ENCODE measurements at regions not wholly inside any gene's neighbourhood (a gene's known extent, or its start where the extent isn't known, plus 50 kb on each side); places are given as distances from the start of the nearest gene placed in this dataset.

DNA sequence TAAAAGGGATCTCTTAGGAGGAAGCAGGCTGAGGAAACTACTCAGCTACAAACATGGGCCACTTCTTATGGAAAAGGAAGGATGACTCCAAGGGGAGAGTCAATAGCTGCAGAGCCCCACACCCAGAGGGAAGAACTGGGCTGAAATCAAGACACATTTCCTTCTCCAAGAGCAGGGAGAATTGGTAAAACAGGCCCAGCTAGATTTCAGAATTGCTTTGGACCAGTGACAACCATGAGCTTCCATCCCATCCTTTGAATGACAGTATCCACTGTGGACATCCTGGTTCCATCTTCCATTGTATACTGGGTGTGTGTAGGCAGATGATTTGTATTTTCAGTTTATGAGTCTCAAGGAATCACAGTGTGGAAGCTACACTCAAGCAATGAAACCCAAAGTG lies 267.5 kb downstream of the IRF8 start:
- no peak overlapping the region for H3K9ac ChIP-seq (ENCODE audit: extremely low read depth, low read length, poor library complexity, severe bottlenecking)
- H3K36me3 ChIP-seq (ENCODE audit: control insufficient read depth, insufficient read depth, low read length), result no peaks in the 10 kb centered on the region
- TF ChIP-seq CTCF (conservative IDR thresholded peaks at IDR 0.05), result no peak
- no peak for DNase-seq
- no peak overlapping the region for H3K4me3 ChIP-seq (ENCODE audit: low read length)
- H3K27me3 ChIP-seq (ENCODE audit: control insufficient read depth, insufficient read depth, low read length, poor library complexity, severe bottlenecking), result peaks cover 23% of the 10 kb centered on the region
- peaks cover 12% of the 10 kb centered on the region for H3K9me3 ChIP-seq (ENCODE audit: control insufficient read depth, low read length)
- Mint-ChIP-seq H3K4me1 (no peaks in the 10 kb centered on the region), H3K9me3 (peaks cover 18% of the 10 kb centered on the region), H3K27ac (no peak overlapping the region), H3K4me3 (no peak overlapping the region), H3K27me3 (ENCODE audit: insufficient read depth) (peaks cover 24% of the 10 kb centered on the region), H3K36me3 (ENCODE audit: low read depth) (no peaks in the 10 kb centered on the region)
- H3K4me1 ChIP-seq (ENCODE audit: control insufficient read depth, insufficient read depth, low read length), result no peaks in the 10 kb centered on the region
- no peak overlapping the region for H3K27ac ChIP-seq (ENCODE audit: low read depth, low read length)

DNA sequence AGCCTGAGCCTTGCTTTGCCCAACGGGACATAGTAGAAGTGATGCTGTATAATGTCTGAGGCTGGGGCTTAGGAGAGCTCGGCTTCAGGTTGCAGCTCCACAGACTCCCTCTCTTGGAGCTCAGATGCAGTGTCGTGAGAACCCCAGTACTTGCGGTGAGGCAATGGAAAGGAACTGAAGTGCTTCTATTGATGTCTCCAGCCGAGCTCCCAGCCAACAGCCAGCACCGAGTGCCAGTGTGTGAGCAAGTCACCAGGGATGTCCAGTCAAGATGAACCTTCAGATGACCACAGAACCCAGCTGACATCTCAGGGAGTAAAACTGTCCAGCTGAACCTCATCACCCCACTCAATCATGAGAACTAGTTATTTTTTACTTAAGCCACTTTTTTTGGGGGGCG lies 268.1 kb downstream of the IRF8 start:
- no peaks in the 10 kb centered on the region for H3K4me1 Mint-ChIP-seq
- Histone ChIP-seq H3K27ac (ENCODE audit: low read depth, low read length) (no peak overlapping the region), H3K4me3 (ENCODE audit: low read length) (no peak overlapping the region), H3K9ac (ENCODE audit: extremely low read depth, low read length, poor library complexity, severe bottlenecking) (no peak overlapping the region), H3K4me1 (ENCODE audit: control insufficient read depth, insufficient read depth, low read length) (no peaks in the 10 kb centered on the region), H3K9me3 (ENCODE audit: control insufficient read depth, low read length) (peaks cover 12% of the 10 kb centered on the region), H3K36me3 (ENCODE audit: control insufficient read depth, insufficient read depth, low read length) (no peaks in the 10 kb centered on the region), H3K27me3 (ENCODE audit: control insufficient read depth, insufficient read depth, low read length, poor library complexity, severe bottlenecking) (peaks cover 24% of the 10 kb centered on the region)
- H3K36me3 Mint-ChIP-seq (ENCODE audit: low read depth), result no peaks in the 10 kb centered on the region
- H3K4me3 Mint-ChIP-seq, result no peak overlapping the region
- 87 to 89% methylated on average over 6 to 7 of the region's 7 CpGs for WGBS, 2 experiments (ENCODE audit: insufficient coverage in 1 of 2, insufficient read length in 1 of 2)
- no peak for TF ChIP-seq CTCF (conservative IDR thresholded peaks at IDR 0.05)
- peaks cover 18% of the 10 kb centered on the region for H3K9me3 Mint-ChIP-seq
- peaks cover 24% of the 10 kb centered on the region for H3K27me3 Mint-ChIP-seq (ENCODE audit: insufficient read depth)
- no peak for DNase-seq
- H3K27ac Mint-ChIP-seq, result no peak overlapping the region

DNA sequence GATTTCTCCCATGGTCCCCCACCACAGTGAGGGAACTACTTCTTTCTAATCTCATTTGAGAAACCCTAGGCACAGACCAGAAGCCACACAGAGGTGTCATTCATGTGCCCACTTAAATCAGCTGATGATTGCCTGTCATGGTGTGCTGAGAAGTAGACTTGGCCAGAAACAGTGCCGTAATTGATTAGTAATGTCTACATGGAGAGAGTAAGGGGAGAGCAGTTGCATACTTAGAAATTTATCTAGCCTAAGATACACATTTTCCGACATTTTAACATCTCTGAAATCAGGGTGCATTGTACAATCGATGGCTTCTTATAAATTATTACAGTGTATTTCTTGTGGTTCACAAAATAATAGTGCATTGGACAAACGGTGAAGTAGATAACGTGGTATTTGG lies 271.8 kb downstream of the IRF8 start:
- 90 to 100% methylated on average over 3 to 5 of the region's 5 CpGs for WGBS, 2 experiments (ENCODE audit: insufficient coverage in 1 of 2, insufficient read length in 1 of 2)
- peaks cover 7% of the 10 kb centered on the region for H3K9me3 Mint-ChIP-seq
- H3K36me3 Mint-ChIP-seq (ENCODE audit: low read depth), result no peaks in the 10 kb centered on the region
- Histone ChIP-seq H3K36me3 (ENCODE audit: control insufficient read depth, insufficient read depth, low read length) (no peaks in the 10 kb centered on the region), H3K27me3 (ENCODE audit: control insufficient read depth, insufficient read depth, low read length, poor library complexity, severe bottlenecking) (peaks cover 48% of the 10 kb centered on the region), H3K9me3 (ENCODE audit: control insufficient read depth, low read length) (peaks cover 3% of the 10 kb centered on the region), H3K27ac (ENCODE audit: low read depth, low read length) (no peak overlapping the region), H3K9ac (ENCODE audit: extremely low read depth, low read length, poor library complexity, severe bottlenecking) (no peak overlapping the region), H3K4me1 (ENCODE audit: control insufficient read depth, insufficient read depth, low read length) (no peaks in the 10 kb centered on the region), H3K4me3 (ENCODE audit: low read length) (no peak overlapping the region)
- peaks cover 37% of the 10 kb centered on the region for H3K27me3 Mint-ChIP-seq (ENCODE audit: insufficient read depth)
- no peak for DNase-seq
- H3K4me1 Mint-ChIP-seq, result no peaks in the 10 kb centered on the region
- H3K27ac Mint-ChIP-seq, result no peak overlapping the region
- H3K4me3 Mint-ChIP-seq, result no peak overlapping the region
- no peak for TF ChIP-seq CTCF (conservative IDR thresholded peaks at IDR 0.05)

All from endodermal cell (in vitro differentiated cells).